DMS79 treated with DMSO at 0.1 percent for 48 hours (cell line): ENCODE measurements at regions not wholly inside any gene's neighbourhood (a gene's known extent, or its start where the extent isn't known, plus 50 kb on each side); places are given as distances from the start of the nearest gene placed in this dataset.
"Not testable (repeated sequence)": the region's sequence is repeated elsewhere in the genome, so short reads cannot be mapped to it uniquely, and the experiment has no call there.

Experiments
- DNase-seq: peaks from one replicate; lab custom pipeline; 2025; lab: John Stamatoyannopoulos, UW

GRCh38 chr5:159644053-159644452 lies 272.2 kb upstream of the ADRA1B start:
- DNase-seq, result no peak

- no peak for DNase-seq
Observed at GRCh38 chr5:159645179-159645846, 271.0 kb upstream of the ADRA1B start.

DNA sequence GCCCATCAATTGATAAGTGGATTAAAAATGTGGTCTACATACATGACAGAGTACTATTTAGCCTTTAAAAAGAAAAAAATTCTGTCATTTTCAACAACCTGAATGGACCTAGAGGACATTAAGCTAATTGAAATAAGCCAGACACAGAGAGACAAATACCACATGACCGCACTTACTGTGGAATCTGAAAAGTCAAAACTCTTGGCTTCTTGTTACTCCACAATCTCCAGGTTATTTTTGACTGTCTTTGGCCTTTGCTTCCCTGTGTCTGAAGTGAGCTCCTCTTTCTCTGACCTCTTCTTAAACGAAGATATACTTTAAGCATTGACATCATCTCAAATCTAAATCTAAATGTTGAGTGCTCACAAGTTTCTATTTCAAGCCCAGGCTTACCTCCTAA lies 265.5 kb upstream of the ADRA1B start:
- no peak for DNase-seq

GRCh38 chr5:159655757-159656409 lies 260.4 kb upstream of the ADRA1B start:
- peak; percentile 36 for DNase-seq

DNA sequence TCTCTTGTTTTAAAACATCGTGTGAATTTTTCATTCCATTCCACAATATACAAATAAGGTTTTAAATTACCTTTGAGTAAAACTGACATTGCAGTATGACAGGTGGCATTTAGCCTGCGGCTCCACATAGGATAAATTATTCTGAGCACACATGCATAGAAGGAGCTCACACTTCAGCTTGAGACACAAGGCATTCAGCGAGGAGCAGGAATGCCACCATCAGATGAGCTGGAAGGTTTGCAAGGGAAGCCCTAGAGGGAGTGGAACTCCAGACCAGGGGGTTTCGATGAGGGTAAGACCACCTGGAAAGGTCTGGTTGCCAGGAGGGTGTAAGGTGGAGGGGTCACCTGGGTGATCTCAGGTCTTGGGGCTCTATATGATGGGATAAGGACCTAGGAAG lies 259.0 kb upstream of the ADRA1B start:
- no peak for DNase-seq

DNA sequence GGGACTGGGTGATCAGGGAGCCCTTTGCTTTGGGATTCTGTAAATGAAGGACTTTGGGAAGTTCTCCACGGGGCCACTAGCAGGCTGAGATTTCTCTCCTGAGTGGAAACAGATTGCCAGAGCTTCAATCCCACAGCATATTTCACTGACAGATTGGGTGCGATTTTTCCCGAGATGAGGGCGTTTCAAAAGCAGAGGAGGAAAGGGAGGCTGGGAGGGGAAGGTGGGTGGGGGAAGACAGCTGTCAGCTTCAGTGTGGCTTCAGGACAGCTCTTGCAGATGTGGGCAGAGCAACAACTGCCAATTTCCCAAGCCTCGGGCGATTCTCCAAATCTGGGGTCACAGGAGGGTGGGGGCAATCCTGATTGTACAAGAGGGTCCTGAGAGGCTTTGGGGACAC lies 258.5 kb upstream of the ADRA1B start:
- DNase-seq, result no peak

DNA sequence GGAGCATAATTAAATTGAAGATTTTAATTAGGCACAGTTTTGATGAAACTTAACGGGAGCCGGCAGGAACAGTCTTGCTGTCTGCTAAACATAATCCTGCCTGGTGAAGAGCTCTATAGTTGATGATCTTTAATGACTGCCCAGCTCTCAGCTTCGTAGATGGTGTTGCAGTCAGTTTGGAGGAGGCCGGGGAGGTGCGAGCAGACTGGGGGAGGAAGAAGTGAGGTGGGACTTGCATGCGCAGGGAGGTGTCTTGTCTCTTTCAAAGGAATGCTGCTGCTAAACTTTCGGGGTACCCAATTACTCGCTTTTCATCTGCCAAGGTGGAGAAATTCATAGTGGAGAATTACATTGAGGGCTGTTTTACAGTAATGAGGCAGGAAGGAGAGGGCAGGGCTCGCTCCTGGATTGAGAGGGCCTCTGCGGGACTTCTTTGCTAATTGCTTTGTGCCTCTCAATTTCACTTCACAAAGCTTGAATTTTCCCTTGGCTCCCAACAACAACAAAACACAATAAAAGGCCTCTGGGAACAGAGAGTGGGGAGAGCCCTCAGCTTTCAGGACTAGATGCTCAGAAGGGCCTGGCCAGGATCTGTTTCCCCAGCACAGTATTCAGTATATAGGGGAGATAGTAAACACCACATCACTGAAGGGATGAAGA lies 257.9 kb upstream of the ADRA1B start:
- DNase-seq, result no peak

- DNase-seq, result no peak
Observed at GRCh38 chr5:159660401-159660800, 255.9 kb upstream of the ADRA1B start.

DNA sequence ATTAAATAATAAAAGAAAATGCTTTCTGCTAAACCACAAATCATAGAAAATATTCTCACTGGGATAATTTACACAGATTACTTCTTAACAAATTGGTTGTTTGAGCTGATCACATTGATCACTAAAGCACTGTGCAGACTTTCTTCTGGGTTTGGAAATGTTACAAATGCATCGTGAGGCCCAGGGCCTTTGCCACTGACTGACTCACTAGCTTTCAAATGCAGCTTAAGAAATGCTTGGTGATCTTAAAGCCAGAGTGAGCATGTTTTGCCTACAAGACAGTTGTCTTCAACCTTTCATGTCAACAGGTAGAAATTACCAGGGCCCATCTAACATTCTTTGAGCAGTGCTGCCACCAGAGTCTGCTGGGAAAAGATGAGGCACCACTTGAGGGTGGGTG lies 252.3 kb upstream of the ADRA1B start:
- DNase-seq, result no peak

DNA sequence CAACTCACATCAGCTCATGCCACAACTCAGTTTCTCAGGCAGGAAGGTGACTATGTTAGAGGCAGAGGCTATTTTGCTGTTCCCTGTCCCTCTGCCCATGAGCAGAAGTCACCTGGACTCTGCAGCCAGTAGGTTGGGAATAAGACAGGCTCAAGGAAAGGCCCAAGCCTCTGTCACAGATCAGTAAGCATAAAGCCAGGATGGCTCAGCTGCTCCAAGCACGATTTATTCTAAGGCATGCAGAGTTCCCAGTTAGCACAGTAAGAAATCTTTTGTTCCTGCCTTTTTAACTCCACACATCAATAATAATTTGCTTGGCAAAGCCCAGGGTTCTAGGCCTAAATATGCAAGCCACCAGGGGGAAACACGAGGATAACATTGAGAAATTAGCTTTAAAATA lies 249.0 kb upstream of the ADRA1B start:
- no peak for DNase-seq

GRCh38 chr5:159668556-159668955 lies 247.7 kb upstream of the ADRA1B start:
- no peak for DNase-seq

- no peak for DNase-seq
Observed at GRCh38 chr5:159669559-159669958, 246.7 kb upstream of the ADRA1B start.

DNA sequence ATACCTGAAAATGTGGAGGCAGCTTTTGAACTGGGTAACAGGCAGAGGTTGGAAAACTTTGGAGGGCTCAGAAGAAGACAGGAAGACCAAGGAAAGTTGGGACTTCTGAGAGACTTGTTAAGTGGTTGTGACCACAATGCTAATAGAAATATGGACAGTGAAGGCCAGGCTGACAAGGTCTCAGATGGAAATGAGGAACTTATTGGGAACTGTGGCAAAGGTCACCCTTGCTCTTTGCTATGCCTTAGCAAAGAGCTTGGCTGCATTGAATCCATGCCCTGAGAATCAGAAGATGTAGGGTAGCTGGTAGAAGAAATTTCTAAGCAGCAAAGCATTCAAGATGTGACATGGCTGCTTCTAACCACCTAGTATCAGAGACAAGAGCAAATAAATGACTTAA lies 244.4 kb upstream of the ADRA1B start:
- DNase-seq, result no peak

- DNase-seq, result no peak
Observed at GRCh38 chr5:159673538-159673937, 242.7 kb upstream of the ADRA1B start.

DNA sequence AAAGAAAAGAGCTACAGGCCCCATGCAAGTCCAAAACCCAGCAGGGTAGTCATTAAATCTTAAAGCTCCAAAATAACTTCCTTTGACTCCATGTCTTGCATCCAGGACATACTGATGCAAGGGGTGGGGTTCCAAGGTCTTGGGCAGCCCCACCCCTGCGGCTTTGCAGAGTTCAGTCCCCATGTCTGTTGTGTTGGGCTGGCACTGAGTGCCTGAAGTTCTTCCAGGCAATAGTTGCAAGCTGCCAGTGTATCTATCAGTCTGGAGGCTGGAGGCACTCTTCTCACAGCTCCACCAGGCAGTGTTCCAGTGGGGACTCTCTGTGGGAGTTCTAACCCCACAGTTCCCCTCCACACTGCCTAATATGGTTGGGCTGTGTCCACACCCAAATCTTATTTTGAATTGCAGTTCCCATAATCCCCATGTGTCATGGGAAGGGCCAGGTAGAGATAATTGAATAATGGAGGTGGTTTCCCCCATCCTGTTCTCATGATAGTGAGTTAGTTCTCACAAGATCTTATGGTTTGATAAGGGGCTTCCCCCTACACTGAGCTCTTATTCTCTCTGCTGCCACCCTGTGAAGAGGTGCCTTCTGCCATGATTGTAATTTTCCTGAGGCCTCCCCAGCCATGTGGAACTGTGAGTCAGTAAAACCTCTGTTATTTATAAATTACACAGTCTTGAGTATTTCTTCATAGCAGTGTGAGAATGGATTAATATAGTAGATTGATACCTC lies 237.5 kb upstream of the ADRA1B start:
- no peak for DNase-seq

- DNase-seq, result no peak
Observed at GRCh38 chr5:159680095-159680494, 236.2 kb upstream of the ADRA1B start.

DNA sequence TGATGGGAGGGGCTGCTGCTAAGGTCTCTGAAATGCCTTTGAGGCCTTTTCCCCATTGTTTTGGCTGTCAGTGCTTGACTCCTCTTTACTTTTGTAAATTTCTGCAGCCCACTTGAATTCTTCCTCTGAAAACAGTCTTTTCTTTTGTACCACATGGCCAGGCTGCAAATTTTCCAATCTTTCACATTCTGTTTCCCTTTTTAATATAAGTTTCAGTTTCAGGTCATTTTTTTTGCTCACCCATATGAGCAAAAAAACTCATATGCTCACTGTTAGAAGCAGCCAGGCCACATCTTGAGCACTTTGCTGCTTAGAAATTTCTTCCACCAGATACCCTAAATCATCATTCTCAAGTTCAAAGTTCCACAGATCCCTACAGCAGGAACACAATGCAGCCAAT lies 234.6 kb upstream of the ADRA1B start:
- DNase-seq, result no peak

DNA sequence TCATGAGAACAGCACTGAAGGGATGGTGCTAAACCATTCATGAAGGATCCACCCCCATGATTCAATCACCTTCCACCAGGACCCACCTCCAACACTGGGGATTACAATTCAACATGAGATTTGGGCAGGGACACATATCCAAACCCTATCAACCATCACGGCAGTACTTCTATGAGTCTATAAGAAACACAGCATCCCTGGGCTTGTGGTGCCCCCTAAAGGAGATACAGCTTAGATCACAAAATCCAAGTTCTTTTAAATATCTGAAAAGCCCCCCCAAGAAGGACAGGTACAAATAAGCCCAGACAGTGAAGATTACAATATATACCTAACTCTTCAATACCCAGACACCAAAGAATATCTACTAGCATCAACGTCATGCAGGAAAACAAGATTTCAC lies 233.7 kb upstream of the ADRA1B start:
- DNase-seq, result no peak

DNA sequence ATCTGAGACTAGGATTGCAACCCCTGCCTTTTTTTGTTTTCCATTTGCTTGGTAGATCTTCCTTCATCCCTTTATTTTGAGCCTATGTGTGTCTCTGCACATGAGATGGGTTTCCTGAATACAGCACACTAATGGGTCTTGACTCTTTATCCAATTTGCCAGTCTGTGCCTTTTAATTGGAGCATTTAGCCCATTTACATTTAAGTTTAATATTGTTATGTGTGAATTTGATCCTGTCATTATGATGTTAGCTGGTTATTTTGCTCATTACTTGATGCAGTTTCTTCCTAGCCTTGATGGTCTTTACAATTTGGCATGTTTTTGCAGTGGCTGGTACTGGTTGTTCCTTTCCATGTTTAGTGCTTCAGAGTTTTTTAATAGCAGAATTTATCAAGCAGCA lies 228.4 kb upstream of the ADRA1B start:
- not testable (repeated sequence) for DNase-seq

GRCh38 chr5:159695741-159696294 lies 220.5 kb upstream of the ADRA1B start:
- no peak for DNase-seq

DNA sequence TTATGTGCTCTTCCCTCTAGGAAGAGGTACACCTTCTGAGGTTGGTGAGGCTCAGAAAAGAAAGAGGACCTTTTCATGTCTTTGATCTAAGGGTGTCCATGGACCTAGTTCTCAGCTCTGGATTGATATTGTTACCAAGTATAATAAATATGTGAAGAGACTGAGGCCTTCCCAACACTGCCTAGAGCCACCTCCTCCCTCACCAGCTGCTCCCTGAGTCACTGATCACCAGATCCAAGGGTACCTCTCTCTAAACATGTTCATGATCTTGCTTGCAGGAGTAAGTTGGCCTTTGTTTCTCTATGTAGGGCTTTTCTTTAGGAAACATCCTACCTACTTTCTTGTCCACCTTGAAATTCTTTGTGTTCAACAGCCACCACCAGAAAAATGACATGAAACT lies 218.8 kb upstream of the ADRA1B start:
- DNase-seq, result no peak

DNA sequence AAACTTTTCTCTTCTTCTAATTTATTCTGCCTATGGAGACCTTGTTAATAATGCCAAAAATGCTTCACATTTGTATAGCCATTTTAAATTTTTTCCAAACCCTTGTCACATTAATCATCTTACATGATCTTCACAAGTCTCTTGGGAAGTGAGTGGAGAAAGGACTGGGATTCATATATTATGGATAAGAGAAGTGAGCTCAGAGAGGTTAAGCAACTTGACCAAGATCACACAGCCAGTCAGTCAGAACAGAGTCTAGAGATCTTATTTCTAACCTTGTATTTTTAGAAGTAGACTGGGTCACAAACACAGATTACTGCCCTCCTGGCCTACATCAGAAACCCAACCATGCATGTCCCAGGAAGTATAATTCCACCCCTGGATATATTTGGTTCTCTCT lies 218.0 kb upstream of the ADRA1B start:
- no peak for DNase-seq

GRCh38 chr5:159700016-159700415 lies 216.3 kb upstream of the ADRA1B start:
- no peak for DNase-seq
